ENCODE measurements at regions not wholly inside any gene's neighbourhood (a gene's known extent, or its start where the extent isn't known, plus 50 kb on each side); places are given as distances from the start of the nearest gene placed in this dataset.

DNA sequence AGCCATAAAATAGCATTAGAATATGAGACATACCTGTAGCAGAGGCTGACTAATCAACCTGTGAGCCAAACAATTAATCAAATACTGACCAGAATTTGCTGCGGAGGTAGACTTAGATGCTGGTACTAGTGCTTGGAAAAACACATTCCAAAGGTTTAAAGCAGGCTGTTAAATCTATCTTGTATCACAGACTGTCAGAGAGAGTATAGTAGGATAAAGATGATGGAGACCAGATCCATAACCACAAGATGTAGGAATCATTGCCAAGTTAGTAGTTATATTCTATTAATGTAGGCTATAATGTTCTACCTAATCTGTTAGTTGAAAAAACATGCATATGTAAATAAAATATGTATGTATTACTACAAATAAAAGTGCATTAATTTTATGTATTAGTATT is 726.2 kb downstream of the SLC6A15 start:
- TF ChIP-seq, protein P1, sequence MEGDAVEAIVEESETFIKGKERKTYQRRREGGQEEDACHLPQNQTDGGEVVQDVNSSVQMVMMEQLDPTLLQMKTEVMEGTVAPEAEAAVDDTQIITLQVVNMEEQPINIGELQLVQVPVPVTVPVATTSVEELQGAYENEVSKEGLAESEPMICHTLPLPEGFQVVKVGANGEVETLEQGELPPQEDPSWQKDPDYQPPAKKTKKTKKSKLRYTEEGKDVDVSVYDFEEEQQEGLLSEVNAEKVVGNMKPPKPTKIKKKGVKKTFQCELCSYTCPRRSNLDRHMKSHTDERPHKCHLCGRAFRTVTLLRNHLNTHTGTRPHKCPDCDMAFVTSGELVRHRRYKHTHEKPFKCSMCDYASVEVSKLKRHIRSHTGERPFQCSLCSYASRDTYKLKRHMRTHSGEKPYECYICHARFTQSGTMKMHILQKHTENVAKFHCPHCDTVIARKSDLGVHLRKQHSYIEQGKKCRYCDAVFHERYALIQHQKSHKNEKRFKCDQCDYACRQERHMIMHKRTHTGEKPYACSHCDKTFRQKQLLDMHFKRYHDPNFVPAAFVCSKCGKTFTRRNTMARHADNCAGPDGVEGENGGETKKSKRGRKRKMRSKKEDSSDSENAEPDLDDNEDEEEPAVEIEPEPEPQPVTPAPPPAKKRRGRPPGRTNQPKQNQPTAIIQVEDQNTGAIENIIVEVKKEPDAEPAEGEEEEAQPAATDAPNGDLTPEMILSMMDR (IDR thresholded peaks at IDR 0.05; ENCODE audit: borderline replicate concordance, extremely low read depth, low read length, poor library complexity, severe bottlenecking): no peak
- TF ChIP-seq EZH2 (IDR thresholded peaks at IDR 0.05; ENCODE audit: borderline replicate concordance, low read depth, low read length, severe bottlenecking): no peak

All from DND-41 (cell line).